GM21390 (cell line): ENCODE measurements at regions not wholly inside any gene's neighbourhood (a gene's known extent, or its start where the extent isn't known, plus 50 kb on each side); places are given as distances from the start of the nearest gene placed in this dataset.

Experiments
- ATAC-seq: cut with Tn5 transposase; IDR thresholded peaks from one replicate; pipeline ENCODE4 v1.9.1; 2021; ENCODE audit not compliant: unreplicated experiment

- no peak for ATAC-seq
These were observed 74.9 kb upstream of the PABPC4L start for GRCh38 chr4:134276476-134276875.

GRCh38 chr4:134260126-134260525, 58.5 kb upstream of the PABPC4L start:
- ATAC-seq: no peak
